ENCODE measurements at regions not wholly inside any gene's neighbourhood (a gene's known extent, or its start where the extent isn't known, plus 50 kb on each side); places are given as distances from the start of the nearest gene placed in this dataset.

- DNase-seq, result no peak
These were observed 115.0 kb upstream of the ZNF507 start for GRCh38 chr19:32230441-32230840.

DNA sequence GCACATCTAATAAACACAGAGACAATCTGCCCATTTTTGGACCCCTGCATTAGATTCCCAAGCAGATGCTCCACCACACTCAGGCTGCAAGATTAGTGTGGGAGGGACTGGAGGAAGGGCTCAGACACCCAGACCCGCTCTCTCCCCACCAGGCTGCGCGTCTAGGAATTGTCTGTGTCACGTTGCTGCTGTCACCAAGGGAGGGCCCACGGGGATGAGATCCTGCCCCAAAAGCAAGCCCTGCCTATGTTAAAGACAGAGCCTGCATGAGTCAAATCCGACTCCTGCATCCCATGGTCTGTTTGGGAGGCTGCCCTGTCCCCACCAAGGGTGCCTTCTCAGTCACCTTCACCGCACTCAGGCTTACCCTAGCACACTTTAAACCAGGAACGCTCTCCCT, 114.4 kb upstream of the ZNF507 start:
- no peak for DNase-seq

DNA sequence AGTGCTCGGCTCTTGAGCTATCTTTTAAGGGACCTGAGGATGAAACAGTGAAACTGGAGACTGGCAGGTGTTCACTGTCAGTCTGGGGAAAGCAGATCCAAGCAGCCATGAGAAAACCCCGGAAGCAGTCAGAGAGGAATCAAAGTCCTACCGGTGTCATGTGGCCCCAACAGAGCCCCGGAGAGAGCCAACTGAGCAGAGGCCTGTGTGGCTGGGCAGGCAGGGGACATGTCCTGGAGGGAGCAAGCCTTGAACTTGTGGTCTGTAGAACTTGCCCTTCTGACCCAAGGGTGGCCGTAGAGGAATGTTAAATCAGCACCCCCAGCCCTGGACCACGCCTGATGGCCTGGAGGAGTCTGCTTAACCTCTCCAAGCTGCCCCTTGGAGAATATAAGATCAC, 113.7 kb upstream of the ZNF507 start:
- no peak for DNase-seq

- no peak for DNase-seq
These were observed 113.0 kb upstream of the ZNF507 start for GRCh38 chr19:32232449-32232848.

DNA sequence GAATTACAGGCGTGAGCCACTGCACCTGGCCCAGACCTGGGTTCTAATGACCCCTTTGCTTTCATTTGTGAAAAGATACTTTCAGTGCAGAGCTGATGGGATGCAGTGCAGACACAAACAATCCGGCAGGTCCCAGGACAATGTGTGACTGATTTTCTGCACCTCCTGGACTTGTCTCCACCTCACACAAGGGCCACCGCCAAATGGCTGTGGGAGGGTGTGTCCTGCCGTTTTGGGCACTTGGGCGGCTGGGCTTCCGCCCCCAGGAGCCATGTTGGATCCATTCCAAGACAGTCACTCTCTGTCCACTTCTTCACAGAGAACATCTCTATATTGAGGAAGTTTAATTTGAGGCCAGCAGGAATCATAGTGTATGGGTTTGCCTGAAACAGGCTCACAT, 112.3 kb upstream of the ZNF507 start:
- no peak for DNase-seq

GRCh38 chr19:32233885-32234284, 111.5 kb upstream of the ZNF507 start:
- no peak for DNase-seq

- no peak for DNase-seq
These were observed 110.7 kb upstream of the ZNF507 start for GRCh38 chr19:32234663-32235217.

GRCh38 chr19:32238076-32238475, 107.3 kb upstream of the ZNF507 start:
- no peak for DNase-seq

GRCh38 chr19:32240316-32240715, 105.1 kb upstream of the ZNF507 start:
- DNase-seq, result no peak

DNA sequence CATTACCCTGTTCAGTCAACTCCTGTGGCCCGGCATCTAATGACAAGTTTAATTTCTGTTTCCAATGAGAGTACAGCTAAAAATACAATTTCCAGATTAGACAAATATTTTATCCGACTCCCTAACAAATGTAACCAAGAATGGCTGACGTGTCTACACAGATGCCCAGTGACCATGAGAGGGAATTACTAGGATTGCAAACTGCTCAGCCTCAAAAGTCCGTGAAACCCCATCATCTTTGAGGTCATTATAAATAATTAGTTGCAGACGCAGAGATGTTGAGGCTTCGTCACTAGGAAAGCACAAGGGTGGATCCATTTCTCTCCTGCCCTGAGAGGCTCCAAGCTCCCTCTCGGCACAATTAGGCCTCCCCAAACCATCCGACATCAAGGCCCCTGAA, 104.1 kb upstream of the ZNF507 start:
- DNase-seq, result no peak

DNA sequence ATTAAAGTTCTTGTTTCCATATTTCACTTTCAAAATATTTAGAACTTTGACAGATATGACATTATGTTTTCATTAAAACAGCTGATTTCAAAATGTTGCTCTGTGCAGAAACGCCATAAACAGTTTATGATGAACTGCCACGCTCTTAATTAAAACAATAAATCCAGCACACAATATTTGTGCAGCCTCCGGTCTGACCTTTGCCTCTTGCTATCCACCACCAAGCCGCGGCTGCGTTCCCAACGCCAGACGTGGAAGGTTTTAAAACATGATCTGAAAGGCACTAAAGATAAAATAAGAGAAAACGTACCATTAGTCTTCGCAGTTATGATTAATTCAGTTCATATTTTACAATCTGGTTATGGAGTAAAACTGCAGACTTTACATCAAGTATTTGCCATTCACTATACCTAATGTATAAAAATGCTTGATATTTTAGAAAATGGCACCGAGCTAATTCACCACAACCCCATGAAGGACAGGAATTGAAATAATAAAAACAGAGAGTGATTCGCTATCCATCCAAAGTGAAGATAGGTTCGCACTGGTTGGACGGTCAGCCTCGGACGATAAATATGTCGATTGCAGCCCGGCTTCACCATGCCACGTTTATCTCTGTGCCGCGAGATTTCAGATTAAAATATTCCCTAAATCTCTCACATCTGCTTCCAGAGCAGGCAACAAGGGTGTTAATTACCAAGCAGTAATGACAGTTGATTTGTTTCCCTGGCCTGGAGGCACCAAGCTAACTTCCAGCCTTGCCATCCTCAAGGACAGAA, 103.3 kb upstream of the ZNF507 start:
- DNase-seq, result no peak

DNA sequence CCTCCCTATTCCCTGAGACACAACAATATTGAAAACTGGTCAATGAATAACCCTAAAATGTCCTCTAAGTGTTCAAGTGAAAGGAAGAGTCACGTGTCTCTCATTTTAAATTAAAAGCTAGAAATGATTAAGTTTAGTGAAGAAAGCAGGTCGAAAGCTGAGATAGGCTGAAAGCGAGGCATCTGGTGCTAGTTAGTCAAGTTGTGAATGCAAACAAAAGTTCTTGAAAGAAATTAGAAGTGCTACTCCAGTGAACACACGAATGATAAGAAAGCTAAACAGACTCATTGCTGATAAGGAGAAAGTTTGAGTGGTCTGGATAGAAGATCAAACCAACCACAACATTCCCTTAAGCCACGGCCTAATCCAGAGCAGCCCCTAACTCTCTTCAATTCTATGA, 99.4 kb upstream of the ZNF507 start:
- no peak for DNase-seq

DNA sequence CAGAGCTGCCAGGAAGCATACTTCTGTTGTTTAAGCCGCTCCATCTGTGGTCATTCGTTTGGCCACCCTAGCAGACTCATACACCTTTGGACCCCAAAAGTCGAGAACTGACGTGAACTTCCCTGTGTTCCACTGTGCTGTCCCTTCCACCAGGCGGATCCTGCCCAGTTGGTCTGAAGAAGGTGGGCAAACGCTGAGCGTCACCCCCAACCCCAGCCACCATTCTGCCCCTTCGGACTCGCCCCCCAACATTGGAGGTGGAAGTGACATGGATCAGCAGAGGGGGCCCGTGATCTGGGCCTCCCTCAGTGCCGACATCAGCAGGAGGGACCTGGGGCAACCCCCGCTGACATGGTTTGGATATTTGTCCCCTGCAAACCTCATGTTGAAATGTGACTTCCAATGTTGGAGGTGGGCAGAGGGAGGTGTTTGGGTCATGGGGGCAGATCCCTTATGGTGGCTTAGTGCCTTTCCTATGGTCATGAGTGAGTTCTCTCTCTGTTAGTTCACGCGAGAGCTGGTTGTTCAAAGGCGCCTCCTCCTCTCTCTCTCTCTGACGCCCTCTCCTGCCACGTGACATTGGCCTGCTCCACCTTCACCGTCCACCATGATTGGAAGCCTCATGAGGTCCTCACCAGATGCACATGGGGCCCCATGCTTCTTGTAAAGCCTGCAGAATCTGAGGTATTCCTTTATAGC, 93.6 kb upstream of the ZNF507 start:
- DNase-seq, result no peak

DNA sequence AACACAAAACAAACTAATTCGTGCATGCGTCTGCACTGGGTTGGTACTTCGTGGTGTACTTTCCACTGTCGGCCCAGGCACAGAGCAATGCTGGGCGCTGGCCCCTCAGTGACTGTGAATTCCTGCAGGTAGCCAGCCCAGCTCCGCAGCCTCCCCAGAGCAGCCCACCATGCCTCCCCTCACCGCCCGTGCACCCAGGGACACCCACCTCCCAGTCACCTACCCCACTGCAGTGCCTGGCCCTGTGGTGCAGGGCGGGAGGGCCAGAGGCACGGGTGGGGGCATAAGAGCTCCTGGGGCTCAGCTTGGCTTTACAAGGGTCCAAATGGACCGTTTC, 93.1 kb upstream of the ZNF507 start:
- no peak for DNase-seq

DNA sequence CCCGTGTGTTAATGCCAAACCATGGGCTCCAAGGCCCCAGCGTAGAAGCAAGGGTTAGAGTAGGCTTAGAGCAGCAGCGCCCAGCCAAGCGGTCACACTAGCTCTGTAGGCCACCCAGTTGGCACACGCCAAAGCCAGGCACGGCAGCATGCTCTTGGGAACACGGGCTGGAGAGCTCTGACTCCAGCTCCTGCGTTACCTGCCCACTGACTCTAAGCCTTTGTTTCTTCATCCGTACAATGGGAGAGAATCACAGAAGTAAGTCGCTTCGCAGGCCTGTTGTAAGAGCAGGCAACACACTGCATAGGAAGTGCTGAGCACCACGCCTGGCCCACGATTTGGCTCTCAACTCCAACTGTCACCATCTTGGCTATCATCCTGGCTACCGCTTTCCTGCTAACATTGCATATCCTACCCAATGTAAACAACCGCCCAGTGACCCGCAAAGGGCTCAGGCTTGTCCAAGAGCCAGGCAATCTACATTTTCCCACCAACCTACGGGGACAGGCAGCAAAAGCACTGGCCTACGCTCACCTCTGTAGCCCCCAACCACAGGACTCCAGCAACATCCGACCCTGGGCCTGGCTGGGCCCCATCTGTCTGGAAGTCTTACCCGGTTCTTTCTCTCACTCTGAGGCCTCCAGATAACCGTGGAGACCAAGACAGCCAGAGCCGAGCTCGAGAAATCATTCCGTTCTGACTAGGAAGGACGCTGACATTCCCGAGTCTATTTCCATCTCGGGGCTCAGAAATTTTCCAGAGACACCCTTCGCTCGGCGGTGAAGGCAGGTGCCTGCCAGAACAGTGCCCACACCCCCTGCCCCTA, 91.5 kb upstream of the ZNF507 start:
- DNase-seq, result no peak

GRCh38 chr19:32254509-32254890, 90.9 kb upstream of the ZNF507 start:
- no peak for DNase-seq

DNA sequence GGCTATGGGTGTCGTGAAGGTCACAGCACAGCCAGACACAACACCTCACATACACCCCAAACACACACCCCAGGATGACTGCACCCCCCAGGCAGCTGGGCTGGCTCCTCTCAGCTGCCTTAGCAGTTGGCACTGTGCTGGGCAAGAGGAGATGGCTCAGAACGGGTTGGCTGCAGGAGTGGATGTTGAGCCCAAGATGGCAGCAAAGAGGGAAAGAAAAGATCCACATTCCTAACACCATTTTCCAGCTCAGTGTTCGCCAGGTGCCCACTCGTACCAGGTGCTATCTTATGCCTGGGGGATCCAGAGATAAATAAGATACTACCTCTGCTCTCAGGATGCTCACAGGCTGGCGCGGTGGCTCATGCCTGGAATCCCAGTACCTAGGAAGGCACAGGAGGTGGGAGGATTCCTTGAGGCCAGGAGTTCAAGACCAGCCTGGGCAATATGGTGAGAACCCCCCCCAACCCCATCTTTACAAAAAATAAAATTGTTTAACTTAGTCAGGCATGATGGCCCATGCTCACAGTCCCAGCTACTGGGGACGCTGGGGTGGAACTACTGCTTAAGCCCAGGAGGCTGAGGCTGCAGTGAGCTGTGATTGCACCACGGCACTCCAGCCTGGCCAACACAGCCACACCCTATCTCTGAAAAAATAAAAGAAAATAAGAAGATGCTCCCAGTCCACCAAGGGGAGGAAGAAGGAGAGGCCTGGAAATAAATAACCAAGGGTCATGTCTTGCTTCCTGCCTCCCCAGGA, 89.7 kb upstream of the ZNF507 start:
- DNase-seq, result no peak

DNA sequence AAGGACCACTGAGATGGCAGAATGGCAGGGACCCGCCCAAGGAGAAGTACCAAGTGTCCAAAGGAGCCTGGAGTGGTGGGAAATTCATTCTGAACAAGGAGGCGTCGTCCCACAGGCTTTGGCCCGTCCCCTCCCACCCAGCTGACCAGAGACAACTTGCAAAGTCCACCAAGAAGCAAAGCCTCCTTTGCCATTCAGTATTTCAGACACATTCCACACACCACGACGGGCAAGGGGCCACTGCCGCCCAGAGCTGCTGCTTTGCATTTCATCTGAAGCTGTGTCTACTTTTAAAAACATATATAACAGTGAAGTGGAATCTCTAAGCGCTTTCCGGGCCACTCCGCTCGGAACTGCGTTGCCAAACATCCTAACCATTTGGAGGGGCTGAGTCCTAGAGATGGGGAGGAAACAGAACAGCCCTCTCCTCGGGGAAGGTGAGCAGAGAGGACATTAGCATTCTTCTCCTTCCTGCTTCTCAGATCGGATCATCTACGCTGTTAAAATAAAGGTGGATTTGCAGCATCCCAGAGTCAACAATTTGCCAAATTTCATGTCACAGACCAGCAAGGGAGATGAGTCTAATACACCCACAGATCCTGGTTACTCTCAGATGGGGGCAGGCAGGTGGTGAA, 89.0 kb upstream of the ZNF507 start:
- no peak for DNase-seq

DNA sequence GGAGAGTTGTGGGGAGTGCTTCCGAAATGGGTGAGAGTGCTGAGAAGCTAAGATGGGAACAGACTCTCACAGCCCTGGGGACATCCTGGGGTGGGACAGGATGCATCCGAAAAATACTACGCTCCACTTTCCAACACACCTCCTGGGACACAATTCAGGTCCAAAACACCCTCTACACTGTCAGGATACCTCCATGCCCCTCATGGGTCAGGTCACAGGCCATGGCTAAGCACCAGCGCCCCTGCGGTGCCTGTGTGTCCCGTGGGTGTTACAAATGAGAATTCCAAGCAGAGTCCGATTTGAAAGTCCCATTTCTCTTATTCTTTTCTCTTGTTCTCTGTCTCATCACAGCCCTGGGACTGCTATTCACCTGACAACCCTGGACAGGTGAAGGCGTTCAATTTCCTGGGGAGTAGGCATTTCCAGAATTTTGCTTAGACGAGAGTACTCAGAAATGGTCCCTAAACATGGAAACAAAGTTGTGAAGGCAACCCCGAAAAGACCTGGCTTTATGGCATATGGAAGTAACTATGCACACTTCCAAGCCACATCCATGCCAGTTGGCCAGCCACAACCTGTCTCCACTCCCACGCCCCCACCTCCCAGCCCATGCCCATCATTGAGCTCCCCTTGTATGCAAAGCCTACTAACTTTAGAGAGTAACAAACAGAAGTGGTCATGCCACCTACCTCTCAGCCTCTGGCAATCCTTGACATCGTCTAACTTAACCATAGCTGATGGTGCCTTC, 87.9 kb upstream of the ZNF507 start:
- DNase-seq, result no peak

DNA sequence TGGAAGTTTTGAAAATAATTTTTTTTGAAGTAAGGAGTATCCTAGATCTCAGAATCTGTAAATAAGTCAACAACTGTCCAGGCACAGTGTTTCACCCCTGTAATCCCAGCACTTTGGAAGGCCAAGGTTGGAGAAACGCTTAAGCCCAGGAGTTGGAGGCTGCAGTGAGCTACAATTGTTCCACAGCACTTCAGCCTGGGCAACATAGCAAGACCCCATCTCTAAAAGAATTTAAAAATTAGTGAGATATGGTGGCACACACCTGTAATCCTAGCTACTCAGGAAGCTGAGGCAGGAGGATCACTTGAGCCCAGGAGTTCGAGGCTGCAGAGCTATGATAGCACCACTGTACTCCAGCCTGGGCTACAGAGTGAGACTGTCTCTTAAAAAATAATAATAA, 87.2 kb upstream of the ZNF507 start:
- DNase-seq, result no peak

DNA sequence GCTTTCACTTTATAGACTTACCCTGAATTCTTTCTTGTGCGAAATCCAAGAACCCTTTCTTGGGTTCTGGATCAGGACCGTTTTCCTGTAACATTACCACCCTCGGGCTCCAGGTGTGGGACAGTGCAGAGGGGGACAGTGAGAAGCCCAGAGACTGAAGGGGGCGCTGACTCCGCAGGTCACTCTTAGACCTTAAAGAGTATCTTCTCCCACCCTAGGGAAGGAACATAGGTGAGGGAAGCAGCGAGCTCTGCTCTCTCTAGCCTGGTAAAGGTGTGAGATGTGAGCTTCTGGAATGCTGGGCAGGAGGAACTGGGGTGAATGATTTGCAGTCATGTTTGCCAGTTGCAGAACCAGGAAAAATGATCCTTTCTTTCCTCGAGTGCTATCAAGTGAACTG, 80.8 kb upstream of the ZNF507 start:
- DNase-seq, result no peak

DNA sequence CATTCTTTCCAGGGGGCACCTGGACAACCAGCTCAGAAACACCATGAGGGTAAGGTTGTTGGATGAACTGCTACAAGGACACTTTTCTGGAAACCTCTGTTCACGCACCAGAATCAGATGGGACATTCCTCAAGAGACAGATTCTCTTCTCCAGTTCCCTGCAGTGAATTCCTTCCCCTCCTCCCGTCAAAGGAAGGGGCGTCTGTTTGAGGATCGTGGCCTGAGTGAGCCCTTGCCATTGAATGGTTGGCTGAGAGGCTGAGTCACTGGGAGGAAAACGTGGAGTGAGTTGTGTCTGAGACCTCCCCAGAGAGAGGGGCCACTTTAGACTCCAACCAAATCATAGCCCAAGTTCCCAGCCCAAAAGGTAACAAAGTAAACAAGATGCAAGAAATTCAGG, 79.4 kb upstream of the ZNF507 start:
- no peak for DNase-seq

Measured in NCI-H1930 (cell line).